CD4-positive, alpha-beta T cell treated with Interleukin-12 subunit alpha and Interleukin-12 subunit beta, for 1 hour (primary cell): ENCODE measurements at regions not wholly inside any gene's neighbourhood (a gene's known extent, or its start where the extent isn't known, plus 50 kb on each side); places are given as distances from the start of the nearest gene placed in this dataset.

Experiments used
- DNase-seq: peaks from one replicate; pipeline ENCODE4 v3.0.0-alpha.2; 2020

DNA sequence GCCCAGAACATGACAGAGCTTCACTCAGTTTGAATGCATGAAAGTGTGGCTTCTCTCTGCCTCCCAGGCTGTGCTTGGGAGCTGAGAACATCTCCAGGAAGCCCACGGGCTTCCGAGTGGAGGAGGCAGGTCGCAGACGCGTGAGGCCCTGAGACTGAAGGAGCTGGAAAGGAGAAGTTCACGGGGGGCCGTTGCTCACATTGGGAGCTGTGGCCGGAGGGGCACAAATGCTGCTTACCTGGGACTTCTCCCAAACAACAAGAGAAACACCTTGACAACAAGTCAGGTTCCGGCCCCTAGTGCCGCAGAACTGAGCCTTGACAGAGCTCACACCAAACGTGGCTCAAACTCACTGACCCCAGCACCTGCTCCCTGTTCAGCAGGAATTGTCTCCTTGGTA is 207.0 kb downstream of the BRD1 start:
- DNase-seq, result no peak

DNA sequence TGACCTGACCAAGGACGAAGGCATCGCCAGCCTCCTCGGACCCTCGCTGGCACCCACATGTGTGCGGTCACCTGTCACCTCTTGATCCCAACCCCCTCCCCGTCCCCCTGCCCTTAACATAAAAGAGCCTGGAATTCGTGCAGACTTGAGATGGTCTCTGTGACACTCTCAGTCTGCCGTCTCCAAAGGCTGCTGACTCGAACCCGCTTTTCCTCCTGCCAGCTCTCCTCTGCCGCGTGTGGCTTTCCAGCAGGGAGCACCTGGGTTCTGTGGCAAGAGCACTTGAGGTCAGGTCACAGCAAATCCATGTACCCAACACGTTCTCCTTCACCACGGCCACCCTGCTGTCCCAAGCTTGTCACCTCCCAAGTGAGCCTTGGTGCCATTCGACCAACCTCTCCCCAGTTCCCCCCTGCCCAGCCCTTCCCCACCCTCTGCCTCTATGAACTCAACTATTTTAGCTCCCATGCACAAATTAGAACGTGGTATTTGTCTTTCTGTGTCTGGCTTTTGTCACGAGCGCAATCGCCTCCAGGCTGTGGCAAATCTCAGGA is 207.6 kb downstream of the BRD1 start:
- no peak for DNase-seq

GRCh38 chr22:49619301-49619700 is 208.4 kb downstream of the BRD1 start:
- DNase-seq, result no peak

DNA sequence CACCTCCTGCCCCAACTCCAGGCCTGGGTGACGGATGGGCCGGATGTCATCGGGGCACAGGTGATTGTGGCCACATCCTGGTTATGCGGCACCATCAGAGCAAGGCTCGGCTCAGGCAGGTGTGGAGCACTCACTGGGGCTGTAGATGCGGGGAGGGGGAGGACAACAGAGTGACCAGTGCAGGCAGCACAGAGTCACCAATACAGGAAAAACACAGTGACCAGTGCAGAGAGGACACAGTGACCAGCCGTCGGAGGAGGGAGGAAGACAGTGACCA is 209.1 kb downstream of the BRD1 start:
- no peak for DNase-seq

- no peak for DNase-seq
Measured at GRCh38 chr22:49617866-49618676, 209.6 kb downstream of the BRD1 start.

DNA sequence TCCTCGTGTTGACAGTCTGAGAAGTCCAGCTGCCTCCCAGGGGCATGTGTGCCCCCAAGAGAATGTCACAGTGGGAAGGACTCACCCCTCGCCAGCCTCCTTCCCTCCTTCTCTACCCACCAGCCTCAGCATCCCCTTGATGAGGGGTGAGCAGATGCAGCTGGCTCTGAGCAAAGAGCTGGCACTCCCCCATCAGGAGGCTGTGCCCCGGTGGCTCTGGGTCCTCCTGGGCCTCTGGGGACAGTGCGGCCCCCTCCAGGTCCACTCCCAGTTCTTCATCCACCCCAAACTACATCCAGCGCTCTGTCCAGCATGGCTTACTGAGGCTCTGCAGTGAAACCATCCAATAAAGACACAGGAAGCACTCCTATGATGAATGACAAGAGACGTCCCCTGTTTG is 210.4 kb downstream of the BRD1 start:
- no peak for DNase-seq

DNA sequence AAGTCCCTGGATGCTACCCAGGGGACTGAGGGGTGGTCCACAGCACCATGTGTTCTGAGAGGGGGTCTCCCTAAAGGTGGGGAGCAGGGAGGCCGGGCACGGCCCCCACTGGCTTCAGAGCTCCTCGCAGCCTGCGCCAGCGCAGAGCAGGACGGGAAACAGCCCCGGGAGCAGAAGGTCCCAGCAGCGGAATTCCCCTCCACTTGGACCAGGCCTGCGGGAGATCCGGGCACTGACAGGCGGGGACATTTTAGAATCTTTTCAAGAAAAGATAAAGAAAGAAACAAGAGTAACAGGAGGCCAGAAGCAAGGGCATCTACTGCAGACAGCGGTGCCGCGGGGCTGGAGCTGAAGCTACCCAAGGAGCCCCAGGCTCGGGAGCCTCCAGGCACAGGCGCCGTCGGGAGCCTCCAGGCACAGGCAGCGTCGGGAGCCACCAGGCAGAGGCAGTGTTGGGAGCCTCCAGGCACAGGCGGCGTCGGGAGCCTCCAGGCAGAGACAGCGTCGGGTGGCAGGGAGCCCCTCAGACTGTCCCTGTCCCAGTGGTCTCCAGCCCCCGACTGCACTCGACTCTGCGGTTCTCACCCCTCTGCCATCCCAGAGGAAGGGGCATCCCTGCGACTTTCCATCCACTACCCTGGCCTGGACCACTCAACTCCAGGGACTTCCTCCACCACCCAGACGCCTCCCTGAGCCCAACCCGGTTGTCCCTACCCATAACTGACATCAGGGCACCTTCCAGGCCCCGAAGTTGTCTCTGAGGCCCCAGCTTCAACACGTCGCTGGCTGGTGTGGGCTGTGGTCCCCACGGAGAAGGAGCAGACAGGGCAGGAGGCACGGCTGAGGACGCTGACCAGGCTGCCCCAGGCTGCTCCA is 211.1 kb downstream of the BRD1 start:
- no peak for DNase-seq

GRCh38 chr22:49614966-49615965 is 212.4 kb downstream of the BRD1 start:
- DNase-seq, result no peak

GRCh38 chr22:49613511-49614270 is 214.0 kb downstream of the BRD1 start:
- DNase-seq, result no peak

- no peak for DNase-seq
Measured at GRCh38 chr22:49613108-49613507, 214.6 kb downstream of the BRD1 start.

GRCh38 chr22:49609207-49609876 is 218.3 kb downstream of the BRD1 start:
- no peak for DNase-seq

DNA sequence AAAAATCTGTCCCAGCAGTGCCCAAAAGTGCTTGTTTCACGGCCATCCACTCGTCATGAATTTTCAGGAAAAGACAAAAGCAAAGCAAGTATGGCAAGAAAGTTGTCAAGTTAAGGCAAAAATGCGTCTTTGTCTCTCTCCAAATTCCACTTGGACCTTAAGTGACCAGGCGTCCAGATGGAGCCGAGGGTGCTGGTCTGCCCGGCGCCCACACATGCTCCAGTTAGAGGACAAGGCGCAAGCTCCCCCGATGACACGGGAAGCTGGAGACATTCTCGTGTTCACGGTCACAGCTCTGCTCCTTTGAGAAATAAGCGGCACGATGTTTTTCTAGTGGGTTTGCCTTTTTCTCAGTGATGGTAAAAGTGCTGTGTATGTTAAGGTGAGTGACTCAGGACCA is 219.0 kb downstream of the BRD1 start:
- DNase-seq, result no peak

GRCh38 chr22:49608228-49608627 is 219.4 kb downstream of the BRD1 start:
- DNase-seq, result no peak

GRCh38 chr22:49607821-49608220 is 219.9 kb downstream of the BRD1 start:
- DNase-seq, result no peak

DNA sequence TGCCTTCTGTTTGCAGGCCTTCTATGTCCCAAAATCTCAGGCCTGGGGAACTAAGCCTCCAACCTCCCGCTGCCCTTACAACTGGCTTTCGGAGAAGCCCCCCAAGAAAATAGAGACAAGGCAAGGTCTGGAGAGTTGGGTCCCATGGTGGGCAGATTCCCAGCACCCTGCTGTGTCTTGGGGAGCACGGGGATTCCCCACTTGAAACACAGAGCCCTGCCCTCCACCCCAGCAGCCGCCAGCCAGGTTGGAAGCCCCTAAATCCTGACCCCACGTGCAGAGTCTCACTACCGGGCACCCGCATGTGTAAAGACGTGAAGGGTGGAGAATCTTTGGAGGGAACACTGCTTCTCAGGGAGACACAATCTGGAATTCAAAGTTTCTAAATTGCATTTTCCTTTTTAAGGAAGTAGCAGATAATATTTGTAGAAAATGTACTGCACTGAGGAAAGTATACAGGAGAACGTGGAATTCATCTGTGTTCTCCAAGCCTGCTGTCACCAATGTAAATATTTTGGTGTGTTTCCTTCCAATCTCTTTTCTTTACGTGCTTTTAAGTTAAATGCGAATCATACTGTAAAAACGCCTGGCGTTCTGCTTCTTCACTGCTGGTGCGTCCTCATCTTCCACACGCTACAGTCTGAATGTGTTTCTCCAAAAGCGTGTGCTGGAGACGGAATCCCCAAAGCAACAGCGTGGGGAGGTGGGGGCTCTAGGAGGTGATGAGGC is 220.9 kb downstream of the BRD1 start:
- DNase-seq, result no peak

DNA sequence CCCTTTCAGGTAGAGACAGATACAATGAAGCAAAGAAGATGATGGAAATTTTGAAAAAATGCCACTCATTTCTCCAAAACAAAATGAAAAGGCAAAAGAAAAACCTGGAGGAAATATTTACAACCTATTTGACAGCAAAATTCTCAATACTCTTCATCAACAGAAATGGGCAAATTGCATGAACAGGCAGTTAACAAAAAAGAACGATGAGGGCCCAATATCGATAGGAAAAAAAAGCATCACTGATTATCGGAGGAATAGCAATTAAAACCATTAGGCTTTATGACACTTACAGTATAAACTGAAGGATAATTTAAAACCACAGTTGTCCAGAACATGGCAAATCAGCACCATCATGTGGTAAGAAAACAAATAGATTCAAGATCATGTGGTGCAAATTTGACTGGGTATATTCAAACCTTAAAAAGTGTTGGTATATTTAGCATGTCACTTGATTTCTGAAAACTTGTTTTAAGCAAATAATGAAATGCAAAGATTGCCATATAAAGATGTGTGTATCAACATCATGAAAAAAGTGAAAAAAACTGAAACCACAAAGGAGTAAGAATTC is 222.9 kb downstream of the BRD1 start:
- no peak for DNase-seq

- no peak for DNase-seq
Measured at GRCh38 chr22:49603016-49603415, 224.7 kb downstream of the BRD1 start.

GRCh38 chr22:49602481-49602880 is 225.2 kb downstream of the BRD1 start:
- DNase-seq, result no peak

DNA sequence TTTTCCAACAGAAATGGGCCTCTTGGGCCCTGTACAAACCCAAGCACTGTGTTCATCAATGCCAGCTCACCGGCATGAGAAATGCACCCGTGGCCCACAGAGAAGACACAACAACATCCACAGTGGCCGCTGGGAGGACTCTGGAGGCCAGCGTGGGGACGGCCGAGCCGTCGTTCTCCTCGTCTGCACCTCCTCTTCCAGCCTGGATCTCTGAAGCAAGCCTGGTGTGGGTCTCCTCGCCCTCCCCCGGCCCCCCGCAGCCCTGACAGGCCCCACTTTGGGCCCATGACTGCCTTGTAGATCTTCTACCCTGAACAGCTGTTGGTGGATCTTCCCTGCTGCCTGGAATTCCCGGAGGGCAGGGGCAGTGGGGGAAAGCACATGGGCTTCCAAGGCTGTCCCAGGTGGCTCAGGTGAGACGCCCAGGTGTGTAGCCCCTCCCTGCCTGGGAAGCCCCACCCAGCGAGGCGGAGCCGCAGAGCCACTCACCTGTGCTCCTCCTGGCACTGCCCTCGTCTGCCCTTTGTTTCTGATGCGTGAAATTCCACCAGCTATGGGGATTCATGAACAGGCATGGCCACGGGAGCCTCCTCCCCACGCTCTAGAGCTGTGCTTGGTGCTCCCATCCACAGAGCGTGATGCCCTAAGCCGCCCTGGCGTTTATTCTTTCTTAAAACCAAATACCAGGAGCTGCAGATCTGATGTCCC is 225.9 kb downstream of the BRD1 start:
- DNase-seq, result no peak
